Cardiac muscle cell (in vitro differentiated cells and primary cell): ENCODE measurements at regions not wholly inside any gene's neighbourhood (a gene's known extent, or its start where the extent isn't known, plus 50 kb on each side); places are given as distances from the start of the nearest gene placed in this dataset.

Experiments used
- DNase-seq, 2 donors: peaks; one replicate each; pipeline versions ENCODE4 v3.0.0 to v3.0.0-alpha.2; 2010 to 2017; ENCODE audit warnings: low read depth in 1 of 2, low spot score in 1 of 2
- H3K27ac ChIP-seq: fragments of 200-600 bp; sonication (generic); 2 replicates; pipeline ENCODE4 v1.5.1; 2016
- H3K27me3 ChIP-seq: fragments of 200-600 bp; sonication (generic); 2 replicates; pipeline ENCODE4 v1.6.0; 2016; ENCODE audit warnings: control low read depth
- H3K36me3 ChIP-seq: fragments of 200-600 bp; sonication (generic); 2 replicates; pipeline ENCODE4 v1.5.1; 2016; ENCODE audit warnings: control low read depth
- H3K4me1 ChIP-seq: fragments of 200-600 bp; sonication (generic); 2 replicates; pipeline ENCODE4 v1.8.1; 2017; ENCODE audit warnings: low read depth, mild to moderate bottlenecking, mixed run types
- H3K4me3 ChIP-seq: fragments of 200-600 bp; sonication (generic); 2 replicates; pipeline ENCODE4 v1.5.1; 2016; ENCODE audit warnings: mild to moderate bottlenecking
- H3K9me3 ChIP-seq: fragments of 200-600 bp; sonication (generic); 2 replicates; pipeline ENCODE4 v1.5.1; 2017; ENCODE audit warnings: low read depth, mild to moderate bottlenecking, control low read depth
- CTCF ChIP-seq: IDR thresholded peaks from 2 replicates; pipeline ENCODE4 v1.5.1; 2012; ENCODE audit warnings: low read depth, mild to moderate bottlenecking, low read length

- no peak for TF ChIP-seq CTCF
- Histone ChIP-seq H3K4me1 (peaks cover 2% of the 10 kb centered on the region), H3K27me3 (no peaks in the 10 kb centered on the region), H3K4me3 (no peak overlapping the region), H3K36me3 (no peaks in the 10 kb centered on the region), H3K27ac (no peak overlapping the region), H3K9me3 (no peaks in the 10 kb centered on the region)
- DNase-seq = no peak
These were observed 101.3 kb downstream of the NOG start for GRCh38 chr17:56694825-56695224.

- no peak overlapping the region for H3K27ac ChIP-seq
- no peaks in the 10 kb centered on the region for H3K27me3 ChIP-seq
- H3K9me3 ChIP-seq = no peaks in the 10 kb centered on the region
- no peak for TF ChIP-seq CTCF
- H3K36me3 ChIP-seq = no peaks in the 10 kb centered on the region
- no peak for DNase-seq
- H3K4me3 ChIP-seq = no peak overlapping the region
- H3K4me1 ChIP-seq = peaks cover 7% of the 10 kb centered on the region
These were observed 103.7 kb downstream of the NOG start for GRCh38 chr17:56697190-56697589.

GRCh38 chr17:56699186-56699894 is 105.8 kb downstream of the NOG start:
- Histone ChIP-seq H3K27me3 (no peaks in the 10 kb centered on the region), H3K9me3 (no peaks in the 10 kb centered on the region), H3K36me3 (no peaks in the 10 kb centered on the region), H3K4me1 (peaks cover 7% of the 10 kb centered on the region), H3K27ac (peak overlapping the region; percentile 33), H3K4me3 (no peak overlapping the region)
- TF ChIP-seq CTCF = no peak
- peak; percentile 68 to 83 for DNase-seq

- Histone ChIP-seq H3K4me3 (no peak overlapping the region), H3K27ac (no peak overlapping the region), H3K9me3 (no peaks in the 10 kb centered on the region), H3K27me3 (no peaks in the 10 kb centered on the region), H3K4me1 (peaks cover 7% of the 10 kb centered on the region), H3K36me3 (no peaks in the 10 kb centered on the region)
- TF ChIP-seq CTCF = no peak
- DNase-seq = peak in 1 of 2 donors; percentile 36
These were observed 107.5 kb downstream of the NOG start for GRCh38 chr17:56700919-56701420.

GRCh38 chr17:56707312-56708219 is 114.1 kb downstream of the NOG start:
- peak; percentile 17 to 23 for DNase-seq
- Histone ChIP-seq H3K27me3 (no peaks in the 10 kb centered on the region), H3K4me3 (no peak overlapping the region), H3K36me3 (no peaks in the 10 kb centered on the region), H3K4me1 (peaks cover 15% of the 10 kb centered on the region), H3K27ac (no peak overlapping the region), H3K9me3 (no peaks in the 10 kb centered on the region)
- no peak for TF ChIP-seq CTCF
